IPS-18c (cell line): ENCODE measurements at regions not wholly inside any gene's neighbourhood (a gene's known extent, or its start where the extent isn't known, plus 50 kb on each side); places are given as distances from the start of the nearest gene placed in this dataset.

ENCODE experiments used
- H3K4me3 ChIP-seq: 2 replicates; pipeline ENCODE4 v1.7.0; 2013; ENCODE audit warnings: low read depth, mild to moderate bottlenecking, low read length, moderate library complexity; ENCODE audit not compliant: insufficient read depth
- H3K9me3 ChIP-seq: one replicate; pipeline ENCODE4 v1.6.1; 2013; ENCODE audit warnings: mild to moderate bottlenecking, low read length, moderate library complexity; ENCODE audit not compliant: control insufficient read depth, insufficient read depth

DNA sequence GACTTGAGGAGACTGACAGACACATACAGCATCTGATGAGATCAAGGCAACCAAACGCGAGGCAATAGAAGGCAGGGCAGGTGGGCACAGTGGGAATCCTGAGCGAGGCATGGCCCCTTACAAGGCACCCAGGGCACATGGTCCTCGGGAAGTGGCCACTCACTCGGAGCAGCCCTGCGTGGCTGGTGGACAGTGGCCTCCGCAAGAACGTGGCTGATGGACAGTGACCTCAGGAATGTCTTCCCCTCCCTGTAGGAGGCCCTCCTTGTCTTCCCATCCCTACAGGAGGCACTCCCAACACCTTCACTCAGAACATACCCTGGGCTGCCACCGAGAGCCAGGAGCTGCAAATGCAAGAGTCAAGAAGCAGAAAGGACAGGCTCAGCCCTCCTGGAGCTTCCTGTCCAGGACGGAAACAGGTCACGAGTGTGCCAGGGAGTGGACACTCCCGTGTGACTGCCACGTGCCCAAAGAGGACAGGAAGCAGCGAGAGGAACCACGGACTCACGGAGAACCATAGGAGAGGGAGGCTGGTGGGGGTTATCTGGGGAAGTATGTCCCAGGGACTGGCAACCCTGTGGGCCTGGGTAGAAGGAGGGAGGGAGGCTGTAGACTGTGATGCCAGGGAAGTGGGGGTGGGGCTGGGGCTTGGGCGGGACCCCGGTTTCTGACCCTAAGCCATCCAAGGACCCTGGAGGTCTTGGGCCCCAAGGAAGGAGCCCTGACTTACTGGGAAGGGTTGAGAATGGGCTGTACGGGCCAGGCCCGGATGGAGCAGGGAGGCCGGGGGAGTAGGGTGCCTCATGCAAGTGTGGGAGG is 321.9 kb upstream of the IRX4 start:
- Histone ChIP-seq H3K9me3 (no peaks in the 10 kb centered on the region), H3K4me3 (no peak overlapping the region)

DNA sequence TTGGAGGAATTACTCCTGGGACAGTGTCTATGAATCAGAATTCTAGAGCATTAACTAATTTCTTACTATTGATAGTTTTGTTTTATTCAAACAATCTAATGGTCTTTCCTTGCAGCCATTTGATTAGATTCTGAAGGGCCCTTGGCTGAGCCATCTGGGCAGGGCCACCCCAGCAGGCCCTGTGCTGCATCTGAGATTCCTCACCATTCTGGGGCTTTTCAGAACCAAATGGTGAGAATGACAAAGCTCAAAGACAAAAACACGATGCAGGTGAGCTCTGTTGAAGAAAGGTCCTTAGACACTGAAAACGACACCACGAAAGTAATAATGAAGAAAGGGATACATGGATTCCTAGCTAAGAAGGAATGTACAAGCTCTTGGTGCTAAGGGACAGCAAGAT is 321.0 kb upstream of the IRX4 start:
- no peak overlapping the region for H3K4me3 ChIP-seq

DNA sequence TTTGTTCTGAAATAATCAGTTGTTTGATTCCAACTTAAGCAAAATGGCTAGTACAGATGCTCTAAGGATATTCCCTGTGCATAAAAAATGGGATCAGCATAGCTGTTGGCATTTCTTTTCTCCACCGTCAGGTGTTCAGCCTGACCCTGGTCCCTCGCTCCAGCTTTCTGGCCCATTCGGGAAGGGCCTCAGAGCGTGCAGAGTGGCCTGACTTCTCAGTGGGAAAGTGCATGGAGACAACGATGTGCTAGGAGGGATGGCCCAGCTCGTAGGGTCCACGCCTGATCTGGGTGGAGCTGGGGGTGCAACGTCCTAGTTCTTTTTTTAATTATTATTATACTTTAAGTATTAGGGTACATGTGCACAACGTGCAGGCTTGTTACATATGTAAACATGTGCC is 319.1 kb upstream of the IRX4 start:
- no peak overlapping the region for H3K4me3 ChIP-seq

More for the DNA sequence above, 321.0 kb upstream of the IRX4 start:
- H3K9me3 ChIP-seq = no peaks in the 10 kb centered on the region

DNA sequence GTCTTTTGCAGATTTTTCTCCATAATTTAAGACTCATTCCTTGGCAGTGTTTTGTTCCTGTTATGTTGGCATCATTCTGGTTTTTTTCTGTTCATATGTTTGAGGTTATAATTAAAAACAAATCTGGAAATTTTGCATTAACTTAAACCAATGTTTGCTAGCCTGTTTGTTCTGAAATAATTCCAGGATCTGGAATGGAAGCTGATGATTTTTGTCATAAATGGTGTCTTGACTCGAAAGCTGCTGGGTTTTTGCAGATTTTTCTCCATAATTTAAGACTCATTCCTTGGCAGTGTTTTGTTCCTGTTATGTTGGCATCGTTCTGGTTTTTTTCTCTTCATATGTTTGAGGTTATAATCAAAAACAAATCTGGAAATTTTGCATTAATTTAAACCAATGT is 318.7 kb upstream of the IRX4 start:
- Histone ChIP-seq H3K9me3 (no peaks in the 10 kb centered on the region), H3K4me3 (no peak overlapping the region)

More for the DNA sequence above, 319.1 kb upstream of the IRX4 start:
- no peaks in the 10 kb centered on the region for H3K9me3 ChIP-seq

DNA sequence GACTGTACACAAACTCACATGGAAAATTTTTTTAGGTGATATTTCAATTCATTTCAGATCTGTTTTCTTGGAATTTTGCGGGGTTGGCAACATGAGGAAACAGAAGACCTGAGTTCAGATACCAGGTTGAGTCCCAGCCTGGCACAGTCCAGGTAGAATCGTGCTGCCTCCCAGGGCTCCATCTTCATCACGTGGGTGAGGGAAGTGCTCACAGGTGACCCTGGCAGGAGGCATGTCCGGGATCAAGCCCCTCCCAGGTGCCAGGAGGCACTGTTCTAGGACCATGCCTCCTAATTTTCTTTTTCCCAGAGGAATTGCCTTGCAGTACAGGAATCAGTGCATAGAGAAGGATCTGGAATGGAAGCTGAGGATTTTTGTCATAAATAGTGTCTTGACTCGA is 318.3 kb upstream of the IRX4 start:
- H3K9me3 ChIP-seq = no peaks in the 10 kb centered on the region
- no peak overlapping the region for H3K4me3 ChIP-seq

DNA sequence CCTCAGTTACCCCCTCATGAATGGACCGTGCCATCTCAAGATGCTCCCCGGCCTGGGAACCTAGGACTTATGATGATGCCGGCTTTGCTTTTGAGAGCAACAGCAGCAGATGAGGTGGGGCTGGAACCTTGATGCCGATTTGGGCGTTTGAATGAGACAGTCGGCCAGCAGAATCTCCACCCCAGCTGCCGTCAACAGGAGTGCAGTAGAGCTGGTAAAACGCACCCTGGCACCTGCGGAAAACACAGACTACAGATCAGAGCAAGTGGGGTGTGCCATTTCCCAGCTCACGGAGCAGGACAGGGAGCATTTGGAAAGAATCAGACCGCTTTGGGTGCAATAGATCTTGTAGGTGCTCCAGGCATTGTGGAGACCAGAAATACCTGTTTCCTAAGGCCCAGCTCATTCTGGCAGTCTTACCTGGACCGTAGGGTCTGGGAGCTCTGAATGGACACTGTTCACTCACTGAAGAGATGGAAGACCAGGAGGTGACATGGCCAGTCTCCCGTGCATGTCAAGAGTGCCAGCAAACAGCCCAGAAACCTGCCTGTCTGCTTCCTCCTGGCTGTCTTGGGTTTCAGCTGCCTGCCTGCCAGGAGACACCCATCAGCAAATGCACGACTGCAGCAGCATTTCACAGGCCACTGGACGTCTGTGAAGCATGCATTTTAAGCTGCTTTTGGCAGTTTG is 317.7 kb upstream of the IRX4 start:
- H3K9me3 ChIP-seq = peaks cover 1% of the 10 kb centered on the region
- no peak overlapping the region for H3K4me3 ChIP-seq

DNA sequence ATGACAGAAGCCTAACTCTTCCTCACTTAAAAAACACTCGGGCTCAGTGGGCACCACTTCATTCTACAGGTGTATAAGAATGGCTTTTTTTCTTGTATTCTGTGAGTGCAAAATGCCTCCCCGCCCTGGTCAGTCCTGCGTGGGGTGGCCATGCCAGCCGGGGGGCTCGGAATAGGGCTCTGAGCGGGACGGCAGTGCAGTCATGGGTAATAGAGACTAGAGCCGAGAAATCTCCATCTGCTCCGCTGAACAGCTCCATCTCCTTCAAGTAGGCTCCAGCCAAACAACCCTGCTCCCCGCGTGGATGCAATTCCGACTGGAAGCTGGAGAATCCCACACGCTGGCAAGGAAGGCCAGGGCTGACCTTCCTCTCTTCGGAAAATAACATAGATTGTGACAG is 317.0 kb upstream of the IRX4 start:
- Histone ChIP-seq H3K4me3 (no peak overlapping the region), H3K9me3 (peaks cover 3% of the 10 kb centered on the region)

DNA sequence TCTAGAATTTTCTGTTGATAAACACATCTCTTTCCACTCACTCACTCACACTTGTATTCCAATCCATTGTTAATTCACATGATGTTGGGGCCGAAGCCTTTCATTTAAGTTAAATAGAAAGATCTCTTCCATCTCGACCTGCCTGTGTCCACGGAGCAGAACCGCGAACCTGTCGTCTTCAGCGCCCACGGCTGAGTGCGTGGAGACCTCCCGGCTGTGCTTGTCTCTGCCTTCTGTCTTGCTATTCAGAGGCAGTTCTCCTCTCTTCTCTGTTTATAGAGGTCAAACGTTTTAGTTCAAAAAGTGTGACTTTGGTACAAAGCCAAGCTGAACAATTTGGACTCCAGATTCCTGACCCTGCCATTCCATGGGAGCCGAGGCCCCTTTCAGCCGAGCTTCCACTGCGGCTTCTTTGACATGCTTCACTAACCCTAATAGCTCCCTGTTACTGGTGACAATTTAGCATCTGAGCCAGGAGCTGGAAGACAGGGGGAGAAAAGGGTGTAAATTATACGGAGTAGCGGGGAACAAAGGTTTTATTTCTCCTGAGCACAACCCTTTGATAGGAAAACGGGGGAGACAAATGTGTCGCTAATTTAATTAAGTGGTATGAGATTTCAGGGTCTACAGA is 314.4 kb upstream of the IRX4 start:
- no peak overlapping the region for H3K4me3 ChIP-seq

DNA sequence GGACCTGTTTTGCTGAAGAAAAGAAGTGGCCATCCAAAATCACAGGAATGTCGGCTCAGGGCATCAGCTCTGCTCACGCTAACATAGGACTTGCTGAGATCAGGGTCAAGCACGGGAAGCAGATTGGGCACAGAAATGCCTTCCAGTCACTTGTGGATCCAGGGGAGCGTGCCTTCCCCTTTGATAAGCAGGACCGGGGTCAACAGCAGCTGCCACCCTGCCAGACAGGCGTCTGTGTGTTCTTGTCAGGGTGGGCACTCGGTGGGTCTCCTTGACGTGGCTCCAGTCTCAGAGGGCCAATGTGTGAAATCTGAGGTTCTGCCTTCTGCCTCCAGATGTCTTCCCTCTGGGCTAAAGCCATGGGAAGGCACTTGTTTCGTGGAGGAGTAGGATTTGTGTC is 313.7 kb upstream of the IRX4 start:
- Histone ChIP-seq H3K9me3 (peaks cover 6% of the 10 kb centered on the region), H3K4me3 (no peak overlapping the region)

More for the DNA sequence above, 314.4 kb upstream of the IRX4 start:
- H3K9me3 ChIP-seq = peaks cover 6% of the 10 kb centered on the region

DNA sequence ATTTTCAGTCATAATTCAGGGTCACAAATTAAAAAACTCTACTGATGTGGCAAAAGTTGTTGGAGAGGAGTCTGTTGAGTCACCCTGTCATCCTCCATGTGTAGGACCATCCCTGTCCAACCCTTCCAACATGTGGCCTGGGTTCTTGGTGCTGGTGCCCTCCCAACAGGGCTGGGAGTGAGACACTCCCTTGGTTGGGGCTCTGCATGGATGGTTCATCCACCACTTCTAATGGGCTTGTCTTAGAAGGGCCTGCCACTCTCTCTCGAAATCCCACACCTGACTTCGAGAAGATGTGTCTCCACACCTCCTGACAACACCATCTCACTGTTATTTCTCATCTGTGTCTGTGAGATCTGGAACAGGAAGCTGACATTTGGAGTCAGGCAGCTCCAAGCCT is 312.2 kb upstream of the IRX4 start:
- Histone ChIP-seq H3K4me3 (no peak overlapping the region), H3K9me3 (peaks cover 6% of the 10 kb centered on the region)

DNA sequence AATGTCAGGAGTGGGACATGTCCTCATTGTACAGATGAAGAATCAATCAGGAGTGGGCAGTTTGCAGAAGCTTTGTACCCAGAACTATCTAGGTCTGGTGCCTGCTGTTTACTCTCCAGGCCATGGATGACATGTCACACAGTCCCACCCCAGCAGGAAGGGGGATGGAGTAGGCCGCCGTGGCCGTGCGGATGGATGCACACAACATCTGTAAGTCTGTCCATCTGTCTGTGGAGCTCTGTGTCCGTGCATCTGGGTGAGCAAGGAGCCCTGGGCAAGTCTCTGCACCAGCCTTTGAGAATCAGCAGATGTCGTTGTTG is 311.5 kb upstream of the IRX4 start:
- Histone ChIP-seq H3K9me3 (peaks cover 6% of the 10 kb centered on the region), H3K4me3 (no peak overlapping the region)

DNA sequence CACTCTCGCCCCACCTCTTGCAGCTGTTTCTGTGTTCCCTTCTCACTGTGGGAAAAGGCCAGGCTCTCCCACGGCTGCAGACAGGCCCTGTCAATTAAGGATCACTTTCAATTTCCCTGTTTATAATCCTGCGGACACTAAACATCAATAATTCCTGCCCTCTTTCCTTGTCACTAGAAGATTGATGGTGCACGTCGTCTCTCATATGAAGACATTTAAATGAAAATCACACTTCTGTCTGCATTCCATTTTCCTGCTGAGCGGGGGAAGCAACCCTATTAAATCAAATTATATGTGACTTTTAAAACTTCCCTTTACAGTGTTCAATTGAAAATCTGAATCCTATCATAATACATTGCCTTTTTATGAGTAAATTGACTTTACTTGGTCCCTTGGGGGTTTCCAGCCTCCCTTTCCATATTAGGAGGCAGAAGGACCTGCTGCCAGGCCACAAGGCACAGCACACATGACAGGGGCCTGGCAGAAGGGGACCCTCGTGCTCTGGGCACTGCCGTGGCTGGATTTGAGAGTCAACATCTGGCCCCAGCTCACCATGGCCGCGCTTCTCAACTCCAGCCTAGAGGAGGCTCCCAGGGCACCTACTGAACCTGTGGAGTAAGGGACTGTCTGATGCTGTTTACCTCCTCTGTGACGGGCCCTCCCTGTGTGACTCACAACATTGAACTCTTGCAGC is 311.0 kb upstream of the IRX4 start:
- Histone ChIP-seq H3K9me3 (peaks cover 6% of the 10 kb centered on the region), H3K4me3 (no peak overlapping the region)

DNA sequence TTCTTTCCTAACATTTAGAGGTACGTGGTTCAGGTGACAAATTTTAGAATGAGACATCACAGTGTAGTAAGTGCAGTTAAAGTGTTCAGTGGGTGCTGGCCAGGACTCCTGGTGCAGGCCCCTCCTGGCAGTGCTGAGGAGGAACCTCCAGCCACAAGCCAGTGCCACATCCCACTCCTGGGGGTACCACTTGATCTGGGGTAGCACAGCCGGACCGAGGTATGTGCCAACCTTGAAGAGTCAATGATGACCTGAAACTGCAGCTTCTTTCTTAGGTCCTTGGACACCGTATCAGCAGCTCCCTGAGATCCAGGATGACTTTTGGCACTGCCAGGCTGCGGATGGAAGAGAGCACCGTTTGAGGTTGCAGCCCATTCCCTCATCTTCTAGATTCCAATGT is 310.4 kb upstream of the IRX4 start:
- Histone ChIP-seq H3K9me3 (peaks cover 6% of the 10 kb centered on the region), H3K4me3 (no peak overlapping the region)

DNA sequence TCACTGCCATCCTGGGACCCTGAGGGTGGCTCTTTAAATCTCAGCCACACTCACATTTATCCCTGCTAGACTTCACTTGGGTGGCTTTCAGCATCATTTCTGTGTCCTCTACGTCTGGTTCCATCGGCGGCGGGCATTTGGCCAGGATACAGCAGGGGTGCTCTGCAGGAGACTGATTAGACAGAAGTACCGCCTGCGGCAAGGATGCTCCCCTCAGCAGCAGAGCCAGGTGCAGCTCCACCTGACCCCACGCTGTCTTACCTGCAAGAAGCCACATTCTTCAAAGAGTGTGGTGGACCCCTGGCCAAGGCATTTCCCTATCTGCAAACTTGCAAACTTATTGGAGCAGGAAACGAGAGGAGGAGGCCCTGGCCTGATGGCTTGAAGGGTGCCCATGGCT is 309.8 kb upstream of the IRX4 start:
- H3K9me3 ChIP-seq = peaks cover 6% of the 10 kb centered on the region
- H3K4me3 ChIP-seq = no peak overlapping the region

DNA sequence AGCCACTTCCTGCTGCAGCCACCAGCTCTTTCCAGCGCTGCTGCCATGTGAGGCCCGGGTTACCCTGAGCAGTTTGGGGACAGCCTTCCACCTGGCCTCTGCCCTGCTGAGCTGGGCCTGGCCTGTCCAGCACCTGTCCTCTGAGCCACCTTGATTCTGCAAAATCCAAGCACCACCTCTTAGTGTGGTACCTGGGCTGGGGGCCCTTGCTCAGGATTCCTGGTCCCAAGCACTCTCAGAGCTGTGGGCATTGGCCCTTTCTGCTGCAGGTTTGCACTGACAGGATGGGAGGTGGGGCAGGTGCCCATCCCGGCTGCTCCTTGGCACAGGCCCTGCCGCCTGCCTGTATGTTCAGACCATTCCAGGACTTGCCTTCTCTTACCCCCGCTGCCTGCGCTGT is 309.2 kb upstream of the IRX4 start:
- peaks cover 6% of the 10 kb centered on the region for H3K9me3 ChIP-seq
- no peak overlapping the region for H3K4me3 ChIP-seq

DNA sequence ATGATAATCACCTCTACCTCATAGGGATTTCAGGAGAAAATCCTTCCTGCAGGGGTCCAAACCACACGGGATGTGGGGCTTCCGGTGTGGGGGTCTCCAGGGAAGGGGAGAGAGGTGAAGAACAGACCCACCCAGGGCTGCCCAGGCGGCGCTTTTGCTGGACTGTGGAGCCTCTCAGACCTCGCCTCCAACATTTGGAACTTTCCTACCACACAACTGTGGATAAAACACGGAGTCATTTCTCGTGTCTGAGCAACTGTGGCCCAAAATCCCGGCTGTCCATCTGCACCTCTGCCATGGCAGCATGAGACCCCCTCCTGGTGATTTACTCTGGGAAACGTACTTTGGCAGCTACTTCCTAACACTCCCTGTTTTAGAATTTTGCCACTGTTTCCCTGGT is 307.8 kb upstream of the IRX4 start:
- Histone ChIP-seq H3K9me3 (peaks cover 6% of the 10 kb centered on the region), H3K4me3 (no peak overlapping the region)

DNA sequence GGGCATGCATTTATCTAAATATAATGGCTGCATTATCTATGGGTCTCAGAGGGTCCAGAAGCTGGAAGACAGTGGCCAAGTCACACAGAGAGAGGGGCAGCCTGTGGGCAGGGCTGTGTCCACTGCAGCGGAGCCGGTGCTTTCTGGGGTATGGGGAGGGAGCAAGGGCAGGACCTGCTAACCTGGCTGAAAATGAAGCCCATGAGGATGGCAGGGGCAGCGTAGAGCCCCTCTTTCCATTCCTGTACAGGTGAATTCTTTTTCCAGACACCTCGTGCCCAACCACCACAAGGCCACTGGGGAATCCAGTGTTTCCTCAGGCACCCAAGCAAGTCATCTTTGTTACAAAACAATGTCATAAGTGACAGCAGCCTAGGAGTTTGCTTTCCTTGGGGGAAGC is 305.9 kb upstream of the IRX4 start:
- Histone ChIP-seq H3K9me3 (no peaks in the 10 kb centered on the region), H3K4me3 (no peak overlapping the region)

DNA sequence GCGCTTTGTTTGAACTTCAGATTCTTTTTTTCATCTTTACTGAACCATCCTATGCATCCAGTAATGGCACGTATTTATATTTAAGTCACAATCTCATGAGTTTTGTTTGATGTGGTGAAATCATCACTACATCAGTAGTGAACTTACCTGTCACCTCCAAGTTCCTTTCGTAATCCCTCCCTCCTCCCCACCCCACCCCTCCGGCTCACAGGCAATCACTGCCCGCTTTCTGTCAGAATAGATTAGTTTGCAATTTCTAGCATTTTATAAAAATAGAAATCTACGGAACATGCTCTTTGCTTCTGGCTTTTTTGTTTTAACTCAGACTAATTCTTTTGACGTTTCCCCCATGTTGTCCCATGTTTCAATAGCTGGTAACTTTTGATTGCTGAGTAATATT is 305.4 kb upstream of the IRX4 start:
- H3K4me3 ChIP-seq = no peak overlapping the region
- no peaks in the 10 kb centered on the region for H3K9me3 ChIP-seq
